Memory B cell (primary cell): ENCODE measurements at regions not wholly inside any gene's neighbourhood (a gene's known extent, or its start where the extent isn't known, plus 50 kb on each side); places are given as distances from the start of the nearest gene placed in this dataset.

Experiments
- ATAC-seq: fragments of 150-1000 bp; cut with Tn5 transposase; 2 replicates; pipeline ENCODE4 v1.10.0; 2021; ENCODE audit warnings: low read depth, mild to moderate bottlenecking, moderate library complexity
- DNase-seq, 2 donors: peaks; one replicate each; pipeline ENCODE4 v3.0.0; 2022; ENCODE audit warnings: low spot score in 2 of 2
- H3K27ac Mint-ChIP-seq: one replicate; pipeline ENCODE4 v1.8.0; 2022; ENCODE audit warnings: mild to moderate bottlenecking, moderate library complexity, mixed read lengths
- H3K27me3 Mint-ChIP-seq: one replicate; pipeline ENCODE4 v1.8.0; 2022; ENCODE audit warnings: mixed read lengths
- H3K36me3 Mint-ChIP-seq: one replicate; pipeline ENCODE4 v1.8.0; 2022; ENCODE audit warnings: mild to moderate bottlenecking, mixed read lengths
- H3K4me1 Mint-ChIP-seq: one replicate; pipeline ENCODE4 v1.8.0; 2022; ENCODE audit warnings: mixed read lengths
- H3K4me3 Mint-ChIP-seq: one replicate; pipeline ENCODE4 v1.8.0; 2022; ENCODE audit warnings: mild to moderate bottlenecking, moderate library complexity, mixed read lengths
- H3K9me3 Mint-ChIP-seq: one replicate; pipeline ENCODE4 v1.8.0; 2022; ENCODE audit warnings: mixed read lengths

- DNase-seq (no peak), ATAC-seq (no peak)
- Mint-ChIP-seq H3K27me3 (no peaks in the 10 kb centered on the region), H3K9me3 (peaks cover 7% of the 10 kb centered on the region), H3K4me1 (no peaks in the 10 kb centered on the region), H3K4me3 (no peak overlapping the region), H3K36me3 (no peaks in the 10 kb centered on the region), H3K27ac (no peak overlapping the region)
Measured at GRCh38 chr1:78755986-78756385, 106.4 kb downstream of the IFI44 start.

GRCh38 chr1:78758506-78758905 is 108.9 kb downstream of the IFI44 start:
- Mint-ChIP-seq H3K9me3 (peaks cover 7% of the 10 kb centered on the region), H3K27ac (no peak overlapping the region), H3K36me3 (no peaks in the 10 kb centered on the region)

GRCh38 chr1:78759881-78760280 is 110.2 kb downstream of the IFI44 start:
- Mint-ChIP-seq H3K4me3 (no peak overlapping the region), H3K4me1 (no peaks in the 10 kb centered on the region), H3K27me3 (no peaks in the 10 kb centered on the region), H3K9me3 (peaks cover 2% of the 10 kb centered on the region), H3K27ac (no peak overlapping the region), H3K36me3 (no peaks in the 10 kb centered on the region)
- ATAC-seq, result no peak
- DNase-seq, result no peak

More at GRCh38 chr1:78758506-78758905, 108.9 kb downstream of the IFI44 start:
- ATAC-seq (no peak), DNase-seq (no peak)
- Mint-ChIP-seq H3K4me3 (no peak overlapping the region), H3K4me1 (no peaks in the 10 kb centered on the region), H3K27me3 (no peaks in the 10 kb centered on the region)

GRCh38 chr1:78760858-78761257 is 111.2 kb downstream of the IFI44 start:
- peaks cover 5% of the 10 kb centered on the region for H3K9me3 Mint-ChIP-seq
- no peaks in the 10 kb centered on the region for H3K27me3 Mint-ChIP-seq
- DNase-seq (no peak), ATAC-seq (no peak)
- H3K36me3 Mint-ChIP-seq, result no peaks in the 10 kb centered on the region
- H3K4me3 Mint-ChIP-seq, result no peak overlapping the region
- no peak overlapping the region for H3K27ac Mint-ChIP-seq
- H3K4me1 Mint-ChIP-seq, result no peaks in the 10 kb centered on the region

- H3K36me3 Mint-ChIP-seq, result no peaks in the 10 kb centered on the region
- H3K27me3 Mint-ChIP-seq, result no peaks in the 10 kb centered on the region
- H3K9me3 Mint-ChIP-seq, result peaks cover 6% of the 10 kb centered on the region
- no peak for DNase-seq
- no peak overlapping the region for H3K4me3 Mint-ChIP-seq
- no peaks in the 10 kb centered on the region for H3K4me1 Mint-ChIP-seq
- ATAC-seq, result no peak
- H3K27ac Mint-ChIP-seq, result no peak overlapping the region
Measured at GRCh38 chr1:78762113-78762512, 112.5 kb downstream of the IFI44 start.

- Mint-ChIP-seq H3K36me3 (no peaks in the 10 kb centered on the region), H3K27ac (no peak overlapping the region), H3K4me1 (no peaks in the 10 kb centered on the region), H3K27me3 (no peaks in the 10 kb centered on the region), H3K4me3 (no peak overlapping the region), H3K9me3 (peaks cover 6% of the 10 kb centered on the region)
- DNase-seq, result no peak
- no peak for ATAC-seq
Measured at GRCh38 chr1:78765489-78765888, 115.9 kb downstream of the IFI44 start.

- H3K27ac Mint-ChIP-seq, result no peak overlapping the region
- no peaks in the 10 kb centered on the region for H3K9me3 Mint-ChIP-seq
- no peak overlapping the region for H3K4me3 Mint-ChIP-seq
- no peaks in the 10 kb centered on the region for H3K36me3 Mint-ChIP-seq
- no peaks in the 10 kb centered on the region for H3K4me1 Mint-ChIP-seq
- ATAC-seq (no peak), DNase-seq (no peak)
- no peaks in the 10 kb centered on the region for H3K27me3 Mint-ChIP-seq
Measured at GRCh38 chr1:78779831-78780230, 130.2 kb downstream of the IFI44 start.

GRCh38 chr1:78787544-78787943 is 137.9 kb downstream of the IFI44 start:
- ATAC-seq, result no peak
- Mint-ChIP-seq H3K9me3 (peaks cover 2% of the 10 kb centered on the region), H3K27ac (no peak overlapping the region), H3K4me3 (no peak overlapping the region), H3K4me1 (no peaks in the 10 kb centered on the region), H3K36me3 (no peaks in the 10 kb centered on the region), H3K27me3 (no peaks in the 10 kb centered on the region)
- no peak for DNase-seq

- ATAC-seq (no peak), DNase-seq (no peak)
- no peaks in the 10 kb centered on the region for H3K27me3 Mint-ChIP-seq
- H3K4me3 Mint-ChIP-seq, result no peak overlapping the region
- H3K36me3 Mint-ChIP-seq, result no peaks in the 10 kb centered on the region
- no peaks in the 10 kb centered on the region for H3K4me1 Mint-ChIP-seq
- peaks cover 3% of the 10 kb centered on the region for H3K9me3 Mint-ChIP-seq
- no peak overlapping the region for H3K27ac Mint-ChIP-seq
Measured at GRCh38 chr1:78790174-78790573, 140.5 kb downstream of the IFI44 start.

GRCh38 chr1:78792756-78793155 is 143.1 kb downstream of the IFI44 start:
- peaks cover 3% of the 10 kb centered on the region for H3K9me3 Mint-ChIP-seq
- H3K27me3 Mint-ChIP-seq, result no peaks in the 10 kb centered on the region
- DNase-seq (no peak), ATAC-seq (no peak)
- H3K27ac Mint-ChIP-seq, result no peak overlapping the region
- no peaks in the 10 kb centered on the region for H3K36me3 Mint-ChIP-seq
- H3K4me3 Mint-ChIP-seq, result no peak overlapping the region
- H3K4me1 Mint-ChIP-seq, result no peaks in the 10 kb centered on the region

GRCh38 chr1:78797108-78797781 is 147.6 kb downstream of the IFI44 start:
- Mint-ChIP-seq H3K4me1 (no peaks in the 10 kb centered on the region), H3K4me3 (no peak overlapping the region), H3K9me3 (peaks cover 1% of the 10 kb centered on the region), H3K27me3 (no peaks in the 10 kb centered on the region), H3K36me3 (no peaks in the 10 kb centered on the region), H3K27ac (no peak overlapping the region)
- ATAC-seq (no peak), DNase-seq (no peak)

- no peaks in the 10 kb centered on the region for H3K36me3 Mint-ChIP-seq
- H3K27me3 Mint-ChIP-seq, result no peaks in the 10 kb centered on the region
- H3K4me1 Mint-ChIP-seq, result no peaks in the 10 kb centered on the region
- H3K4me3 Mint-ChIP-seq, result no peak overlapping the region
- H3K27ac Mint-ChIP-seq, result no peak overlapping the region
- DNase-seq (no peak), ATAC-seq (no peak)
- no peaks in the 10 kb centered on the region for H3K9me3 Mint-ChIP-seq
Measured at GRCh38 chr1:78799926-78800325, 150.3 kb downstream of the IFI44 start.

GRCh38 chr1:78814176-78814575 is 164.5 kb downstream of the IFI44 start:
- H3K27me3 Mint-ChIP-seq, result no peaks in the 10 kb centered on the region
- H3K27ac Mint-ChIP-seq, result no peak overlapping the region
- ATAC-seq (no peak), DNase-seq (no peak)
- no peaks in the 10 kb centered on the region for H3K36me3 Mint-ChIP-seq
- no peaks in the 10 kb centered on the region for H3K9me3 Mint-ChIP-seq
- no peaks in the 10 kb centered on the region for H3K4me1 Mint-ChIP-seq
- H3K4me3 Mint-ChIP-seq, result no peak overlapping the region

GRCh38 chr1:78825561-78825960 is 175.9 kb downstream of the IFI44 start:
- no peaks in the 10 kb centered on the region for H3K27me3 Mint-ChIP-seq
- no peak overlapping the region for H3K4me3 Mint-ChIP-seq

GRCh38 chr1:78829644-78830043 is 176.9 kb downstream of the ADGRL4 start:
- H3K9me3 Mint-ChIP-seq, result no peaks in the 10 kb centered on the region
- no peaks in the 10 kb centered on the region for H3K36me3 Mint-ChIP-seq
- DNase-seq, result no peak
- H3K4me3 Mint-ChIP-seq, result no peak overlapping the region
- no peak overlapping the region for H3K27ac Mint-ChIP-seq
- H3K4me1 Mint-ChIP-seq, result no peaks in the 10 kb centered on the region
- ATAC-seq, result no peak
- H3K27me3 Mint-ChIP-seq, result no peaks in the 10 kb centered on the region

More at GRCh38 chr1:78825561-78825960, 175.9 kb downstream of the IFI44 start:
- Mint-ChIP-seq H3K4me1 (no peaks in the 10 kb centered on the region), H3K36me3 (no peaks in the 10 kb centered on the region), H3K9me3 (no peaks in the 10 kb centered on the region), H3K27ac (no peak overlapping the region)
- ATAC-seq, result no peak
- no peak for DNase-seq
